GM18858 (cell line): ENCODE measurements at regions not wholly inside any gene's neighbourhood (a gene's known extent, or its start where the extent isn't known, plus 50 kb on each side); places are given as distances from the start of the nearest gene placed in this dataset.
"Not testable (repeated sequence)": the region's sequence is repeated elsewhere in the genome, so short reads cannot be mapped to it uniquely, and the experiment has no call there.

Source experiments
- ATAC-seq: cut with Tn5 transposase; IDR thresholded peaks from one replicate; pipeline ENCODE4 v1.9.1; 2021; ENCODE audit not compliant: unreplicated experiment

GRCh38 chr5:144731786-144732185 is 561.1 kb downstream of the KCTD16 start:
- ATAC-seq, result no peak

GRCh38 chr5:144712090-144712489 is 541.4 kb downstream of the KCTD16 start:
- ATAC-seq, result peak; percentile 88

- ATAC-seq, result no peak
Observed at GRCh38 chr5:144711172-144711571, 540.5 kb downstream of the KCTD16 start.

- ATAC-seq, result peak; percentile 51
Observed at GRCh38 chr5:144710637-144711036, 540.0 kb downstream of the KCTD16 start.

- no peak for ATAC-seq
Observed at GRCh38 chr5:144703776-144704175, 533.1 kb downstream of the KCTD16 start.

- ATAC-seq, result no peak
Observed at GRCh38 chr5:144698484-144698883, 527.8 kb downstream of the KCTD16 start.

- ATAC-seq, result no peak
Observed at GRCh38 chr5:144697847-144698262, 527.2 kb downstream of the KCTD16 start.

GRCh38 chr5:144691936-144692335 is 521.3 kb downstream of the KCTD16 start:
- ATAC-seq, result no peak

GRCh38 chr5:144684899-144685298 is 514.2 kb downstream of the KCTD16 start:
- ATAC-seq, result no peak

GRCh38 chr5:144680711-144681110 is 510.0 kb downstream of the KCTD16 start:
- no peak for ATAC-seq

- ATAC-seq, result no peak
Observed at GRCh38 chr5:144671066-144671465, 500.4 kb downstream of the KCTD16 start.

- ATAC-seq, result no peak
Observed at GRCh38 chr5:144659634-144660227, 489.1 kb downstream of the KCTD16 start.

GRCh38 chr5:144644317-144644716 is 473.6 kb downstream of the KCTD16 start:
- no peak for ATAC-seq

- ATAC-seq, result no peak
Observed at GRCh38 chr5:144638787-144639186, 468.1 kb downstream of the KCTD16 start.

GRCh38 chr5:144634138-144634537 is 463.5 kb downstream of the KCTD16 start:
- no peak for ATAC-seq

- ATAC-seq, result no peak
Observed at GRCh38 chr5:144598451-144599068, 427.9 kb downstream of the KCTD16 start.

GRCh38 chr5:144596517-144596916 is 425.8 kb downstream of the KCTD16 start:
- ATAC-seq, result no peak

GRCh38 chr5:144594919-144595318 is 424.2 kb downstream of the KCTD16 start:
- ATAC-seq, result no peak

GRCh38 chr5:144594234-144594633 is 423.6 kb downstream of the KCTD16 start:
- not testable (repeated sequence) for ATAC-seq

- no peak for ATAC-seq
Observed at GRCh38 chr5:144585681-144586080, 415.0 kb downstream of the KCTD16 start.

GRCh38 chr5:144583541-144584449 is 413.1 kb downstream of the KCTD16 start:
- no peak for ATAC-seq

- ATAC-seq, result no peak
Observed at GRCh38 chr5:144582066-144582465, 411.4 kb downstream of the KCTD16 start.
